ENCODE measurements at regions not wholly inside any gene's neighbourhood (a gene's known extent, or its start where the extent isn't known, plus 50 kb on each side); places are given as distances from the start of the nearest gene placed in this dataset.
A peak's percentile ranks its signal among the peaks of the same experiment; 100 is the strongest.

DNA sequence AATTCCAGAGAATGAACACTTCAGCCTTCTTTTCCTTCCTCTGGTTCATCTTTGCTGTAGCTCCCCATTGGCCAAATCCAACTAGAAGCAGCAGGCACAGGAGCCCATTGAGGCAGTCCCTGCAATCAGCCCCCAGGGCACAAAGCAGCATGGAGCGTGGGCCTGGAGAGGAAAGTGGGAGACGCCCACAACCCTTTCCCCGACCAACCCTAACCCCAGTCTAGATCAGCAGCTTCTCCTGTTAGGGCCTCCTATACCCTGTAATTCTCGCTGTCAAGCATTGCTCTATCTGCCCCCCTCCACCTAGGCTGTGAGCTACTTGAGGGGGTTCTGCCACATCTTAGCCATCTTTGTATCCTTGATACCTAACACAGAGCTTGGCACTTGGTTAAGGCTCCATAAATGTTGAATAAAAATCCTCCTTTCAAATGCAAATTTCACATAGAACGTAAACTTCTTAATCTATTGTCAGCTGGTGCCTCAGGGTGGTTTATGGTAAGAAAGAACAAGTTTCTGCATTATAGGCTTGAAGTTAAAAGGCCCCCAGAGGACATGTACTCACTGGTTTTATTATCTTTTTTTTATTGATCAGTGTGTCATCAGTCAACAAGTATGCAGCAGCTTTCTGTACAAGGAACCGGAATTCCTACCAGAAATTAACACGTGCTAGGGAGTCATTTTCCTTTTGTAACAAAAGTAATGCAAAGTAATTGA is 97.9 kb upstream of the PFN2 start:
- no peak overlapping the region for H3K27ac Mint-ChIP-seq
- ATAC-seq, result peak; percentile 52 to 58
- peaks cover 36 to 65% of the 10 kb centered on the region in 2 donors for H3K27me3 Mint-ChIP-seq
- no peaks in the 10 kb centered on the region for H3K4me1 Mint-ChIP-seq (ENCODE audit: low read depth in 2 of 2)
- no peaks in the 10 kb centered on the region for H3K9me3 Mint-ChIP-seq
- no peak for DNase-seq (ENCODE audit: low spot score)
- no peaks in the 10 kb centered on the region for H3K36me3 Mint-ChIP-seq
- H3K4me3 Mint-ChIP-seq, result no peak overlapping the region

DNA sequence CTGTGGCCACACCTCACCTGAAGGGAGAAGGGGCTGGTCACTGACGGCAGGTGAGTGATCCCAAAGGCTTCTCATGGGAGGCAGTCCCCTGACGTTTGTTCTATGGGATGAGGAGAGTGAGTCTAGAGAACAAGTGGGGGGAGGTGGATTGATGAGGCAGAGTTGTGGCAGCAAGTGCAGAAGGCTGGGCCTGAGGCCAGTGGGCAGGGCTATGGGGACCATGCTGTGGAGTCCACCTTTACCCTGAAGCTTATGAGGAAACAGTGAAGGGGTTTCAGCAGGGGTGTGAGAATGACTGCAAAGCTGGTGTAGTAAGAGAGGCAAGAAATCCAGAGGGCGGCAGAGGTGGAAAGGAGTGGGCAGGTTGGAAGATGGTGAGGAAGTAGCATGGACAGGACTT is 96.9 kb upstream of the PFN2 start:
- no peaks in the 10 kb centered on the region for H3K4me1 Mint-ChIP-seq (ENCODE audit: low read depth in 2 of 2)
- no peaks in the 10 kb centered on the region for H3K36me3 Mint-ChIP-seq
- DNase-seq (ENCODE audit: low spot score), result no peak
- no peak overlapping the region for H3K4me3 Mint-ChIP-seq
- no peak for ATAC-seq
- peaks cover 34 to 61% of the 10 kb centered on the region in 2 donors for H3K27me3 Mint-ChIP-seq
- no peaks in the 10 kb centered on the region for H3K9me3 Mint-ChIP-seq
- H3K27ac Mint-ChIP-seq, result no peak overlapping the region

DNA sequence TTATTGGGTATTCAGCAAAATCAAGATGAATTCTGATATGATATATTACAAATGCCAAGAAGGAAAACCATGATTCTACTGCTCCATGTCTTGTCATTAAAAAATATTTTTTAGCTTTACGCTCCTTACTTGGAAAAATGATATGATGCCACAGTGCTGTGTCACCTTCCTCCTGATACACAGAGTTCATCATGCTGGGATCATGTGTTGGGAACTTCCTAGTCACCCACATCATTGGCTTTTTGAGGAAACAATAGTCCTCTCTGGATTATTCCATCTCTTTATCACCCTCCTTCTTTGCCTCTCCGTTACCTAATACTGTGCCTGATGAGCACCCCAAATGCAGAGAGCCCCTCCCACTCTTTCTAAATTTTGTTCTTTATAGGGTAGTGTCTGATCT is 94.3 kb upstream of the PFN2 start:
- no peak overlapping the region for H3K27ac Mint-ChIP-seq
- H3K27me3 Mint-ChIP-seq, result peaks cover 32 to 58% of the 10 kb centered on the region in 2 donors
- no peaks in the 10 kb centered on the region for H3K36me3 Mint-ChIP-seq
- H3K9me3 Mint-ChIP-seq, result no peaks in the 10 kb centered on the region
- no peak overlapping the region for H3K4me3 Mint-ChIP-seq
- no peaks in the 10 kb centered on the region for H3K4me1 Mint-ChIP-seq (ENCODE audit: low read depth in 2 of 2)
- DNase-seq (ENCODE audit: low spot score), result no peak
- no peak for ATAC-seq

DNA sequence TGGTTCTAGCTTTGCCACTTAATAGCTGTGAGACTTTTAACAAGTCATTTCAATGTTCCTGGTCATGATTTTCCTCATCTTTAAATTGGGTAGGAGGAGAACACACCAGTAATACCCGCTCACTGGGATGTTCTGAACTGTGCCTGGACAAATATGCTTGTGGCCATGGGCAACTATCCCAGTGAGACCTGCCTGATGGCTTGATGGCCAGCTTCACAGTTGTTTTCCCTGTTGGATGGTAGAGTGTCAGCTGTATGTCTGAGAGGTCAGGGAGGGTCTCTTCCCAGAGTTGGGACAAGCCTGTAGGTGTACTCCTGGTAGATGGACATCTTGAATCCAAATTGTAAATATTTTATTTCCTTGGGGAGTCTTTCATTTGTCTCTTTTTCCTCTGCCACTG is 92.5 kb upstream of the PFN2 start:
- no peaks in the 10 kb centered on the region for H3K9me3 Mint-ChIP-seq
- H3K4me1 Mint-ChIP-seq (ENCODE audit: low read depth in 2 of 2), result no peaks in the 10 kb centered on the region
- H3K27me3 Mint-ChIP-seq, result peaks cover 26 to 51% of the 10 kb centered on the region in 2 donors
- DNase-seq (ENCODE audit: low spot score), result no peak
- H3K36me3 Mint-ChIP-seq, result no peaks in the 10 kb centered on the region
- H3K27ac Mint-ChIP-seq, result no peak overlapping the region
- peak in 1 of 2 donors; percentile 24 for ATAC-seq
- H3K4me3 Mint-ChIP-seq, result no peak overlapping the region

DNA sequence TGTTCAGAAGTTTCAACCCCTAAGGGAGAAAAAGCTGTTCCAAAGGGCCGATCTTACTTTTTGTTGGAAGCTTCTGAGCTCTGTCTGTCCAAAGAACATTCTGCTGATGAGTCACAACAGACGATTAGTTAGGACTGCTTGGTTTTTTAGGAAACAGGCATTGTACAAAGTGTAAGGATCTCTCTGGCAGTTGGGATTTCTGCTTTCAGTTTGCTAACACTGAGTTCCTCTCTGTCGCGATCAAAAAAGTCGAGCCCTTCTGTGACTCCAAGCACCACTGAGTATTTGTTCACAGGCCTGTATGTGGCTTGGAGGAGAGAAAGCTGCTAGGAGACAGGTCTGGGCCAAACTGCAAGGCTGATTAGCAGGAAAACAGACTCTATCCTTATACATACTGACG is 91.8 kb upstream of the PFN2 start:
- Mint-ChIP-seq H3K27me3 (peaks cover 19 to 44% of the 10 kb centered on the region in 2 donors), H3K4me1 (ENCODE audit: low read depth in 2 of 2) (no peaks in the 10 kb centered on the region), H3K9me3 (no peaks in the 10 kb centered on the region), H3K36me3 (no peaks in the 10 kb centered on the region), H3K27ac (no peak overlapping the region), H3K4me3 (no peak overlapping the region)
- DNase-seq (ENCODE audit: low spot score) (no peak), ATAC-seq (no peak)

DNA sequence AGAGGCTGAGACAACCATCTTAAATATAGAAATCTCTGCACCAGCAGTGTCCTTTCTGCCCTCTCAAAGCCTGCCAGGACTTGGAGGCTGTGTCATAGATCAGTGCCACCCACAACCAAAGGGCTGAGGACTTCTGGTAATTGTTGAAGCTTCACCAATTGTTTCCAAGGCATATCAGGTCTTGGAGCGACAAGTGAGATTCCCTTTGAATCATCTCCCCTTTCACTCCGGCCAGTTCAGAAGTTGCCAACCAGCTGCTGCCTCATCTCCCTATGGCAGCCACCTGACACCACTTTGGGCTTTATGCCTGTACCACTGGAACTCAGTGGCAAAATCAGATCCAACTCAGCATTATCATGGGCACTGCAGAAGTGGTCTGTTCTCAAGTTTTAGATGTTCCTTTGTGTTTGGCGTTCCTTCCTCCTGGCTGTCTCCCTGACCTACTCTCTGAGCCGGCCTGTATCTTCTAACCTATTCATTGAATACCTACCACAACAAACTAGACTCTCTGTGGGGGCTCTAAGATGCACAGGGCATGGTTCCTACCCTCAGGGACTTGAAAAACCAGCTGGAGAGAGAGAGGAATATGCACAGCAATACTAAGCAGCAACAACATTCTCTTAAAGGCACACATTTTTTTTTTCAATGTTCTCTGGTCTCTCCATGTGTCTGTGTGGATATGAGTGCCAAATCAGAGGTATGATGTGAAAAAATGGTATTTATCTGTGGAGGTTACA is 90.8 kb upstream of the PFN2 start:
- Mint-ChIP-seq H3K36me3 (no peaks in the 10 kb centered on the region), H3K9me3 (no peaks in the 10 kb centered on the region), H3K27me3 (peaks cover 12 to 36% of the 10 kb centered on the region in 2 donors), H3K4me1 (ENCODE audit: low read depth in 2 of 2) (no peaks in the 10 kb centered on the region), H3K27ac (no peak overlapping the region), H3K4me3 (no peak overlapping the region)
- ATAC-seq (no peak), DNase-seq (ENCODE audit: low spot score) (no peak)

DNA sequence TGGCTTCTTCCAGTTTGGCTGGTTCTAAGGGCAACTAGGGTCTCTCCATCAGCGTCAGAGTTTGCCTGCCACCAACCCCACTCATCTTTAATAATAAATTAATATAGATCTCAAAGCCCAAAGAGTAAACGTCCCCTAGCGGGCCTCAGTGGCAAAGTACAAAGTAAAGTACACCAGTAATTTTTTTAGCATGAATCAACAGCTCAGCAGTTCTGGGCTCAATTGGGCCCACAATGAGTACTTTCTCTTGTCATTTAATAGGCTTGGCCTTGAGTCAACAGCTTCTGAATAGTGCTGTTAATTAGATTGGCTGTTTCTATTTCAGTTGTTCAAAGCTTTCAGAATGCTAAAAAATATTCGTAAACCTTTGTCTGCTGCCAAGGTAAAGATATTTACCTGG is 89.0 kb upstream of the PFN2 start:
- Mint-ChIP-seq H3K36me3 (no peaks in the 10 kb centered on the region), H3K4me1 (ENCODE audit: low read depth in 2 of 2) (no peaks in the 10 kb centered on the region), H3K27me3 (peaks cover 13 to 36% of the 10 kb centered on the region in 2 donors), H3K4me3 (no peak overlapping the region), H3K27ac (no peak overlapping the region), H3K9me3 (no peaks in the 10 kb centered on the region)
- ATAC-seq (no peak), DNase-seq (ENCODE audit: low spot score) (no peak)

DNA sequence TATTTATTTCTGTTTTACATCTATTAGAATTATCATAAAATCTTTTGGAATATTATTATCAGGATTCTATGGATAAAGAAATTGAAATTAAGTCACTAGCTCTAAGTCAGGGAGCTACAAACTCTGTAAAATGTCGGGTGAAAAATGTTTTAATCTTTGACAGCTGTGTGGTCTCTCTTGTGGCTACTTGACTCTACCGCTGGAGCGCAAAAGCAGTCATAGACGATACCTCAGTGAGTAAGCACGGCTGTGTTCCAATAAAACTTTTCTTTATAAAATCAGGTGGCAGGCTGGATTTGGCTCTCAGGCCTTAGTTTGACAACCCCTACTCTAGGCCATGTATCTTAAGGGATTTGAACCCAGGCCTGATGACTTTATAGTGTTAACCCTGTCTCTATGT is 88.5 kb upstream of the PFN2 start:
- Mint-ChIP-seq H3K4me3 (no peak overlapping the region), H3K27me3 (peaks cover 14 to 41% of the 10 kb centered on the region in 2 donors), H3K27ac (no peak overlapping the region), H3K4me1 (ENCODE audit: low read depth in 2 of 2) (no peaks in the 10 kb centered on the region), H3K9me3 (no peaks in the 10 kb centered on the region), H3K36me3 (no peaks in the 10 kb centered on the region)
- no peak for DNase-seq (ENCODE audit: low spot score)
- ATAC-seq, result no peak

DNA sequence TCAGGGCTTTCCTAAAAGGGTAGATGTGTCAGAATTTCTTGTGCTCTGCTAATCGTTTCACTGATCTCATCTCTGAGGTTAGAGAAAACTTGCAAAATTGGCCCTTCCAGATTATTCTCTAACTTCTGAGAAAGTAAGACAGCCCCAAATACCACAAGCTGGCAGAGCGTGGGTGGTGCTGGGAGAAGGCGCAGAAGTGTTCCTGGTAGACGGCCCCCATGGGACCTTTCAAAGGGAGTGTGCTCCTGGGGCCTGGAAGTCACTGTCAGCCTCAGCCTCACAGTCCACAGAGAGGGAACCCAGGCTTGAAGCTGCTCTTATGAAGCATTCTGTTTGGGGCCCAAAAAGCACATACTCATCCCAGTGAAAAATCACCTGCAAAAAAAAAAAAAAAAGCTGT is 86.5 kb upstream of the PFN2 start:
- no peak overlapping the region for H3K27ac Mint-ChIP-seq
- ATAC-seq (peak in 1 of 2 donors; percentile 58), DNase-seq (ENCODE audit: low spot score) (no peak)
- no peaks in the 10 kb centered on the region for H3K9me3 Mint-ChIP-seq
- peaks cover 19 to 36% of the 10 kb centered on the region in 2 donors for H3K27me3 Mint-ChIP-seq
- H3K36me3 Mint-ChIP-seq, result no peaks in the 10 kb centered on the region
- H3K4me1 Mint-ChIP-seq (ENCODE audit: low read depth in 2 of 2), result no peaks in the 10 kb centered on the region
- no peak overlapping the region for H3K4me3 Mint-ChIP-seq

DNA sequence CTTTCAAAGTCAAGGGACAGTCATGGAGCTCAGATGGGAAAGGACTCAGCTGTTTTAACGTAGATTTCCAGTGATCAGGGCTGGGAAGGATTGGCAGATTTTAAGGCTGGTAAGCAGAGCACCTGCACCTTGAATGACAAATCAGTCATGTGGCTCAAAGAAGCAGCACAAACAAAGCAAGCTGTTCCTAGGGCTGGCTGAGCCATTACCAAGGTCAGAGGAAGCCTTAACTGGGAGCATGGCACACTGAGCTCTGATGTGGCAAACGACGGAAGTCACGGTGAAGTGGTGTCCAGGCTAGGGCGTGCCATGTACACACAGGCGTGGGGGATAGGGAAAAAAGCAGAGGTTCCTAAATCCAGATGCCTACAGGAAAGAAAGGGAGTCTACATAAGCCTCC is 84.6 kb upstream of the PFN2 start:
- ATAC-seq (no peak), DNase-seq (ENCODE audit: low spot score) (no peak)
- Mint-ChIP-seq H3K4me1 (ENCODE audit: low read depth in 2 of 2) (no peaks in the 10 kb centered on the region), H3K4me3 (no peak overlapping the region), H3K27me3 (peaks cover 14 to 32% of the 10 kb centered on the region in 2 donors), H3K27ac (no peak overlapping the region), H3K9me3 (no peaks in the 10 kb centered on the region), H3K36me3 (no peaks in the 10 kb centered on the region)

DNA sequence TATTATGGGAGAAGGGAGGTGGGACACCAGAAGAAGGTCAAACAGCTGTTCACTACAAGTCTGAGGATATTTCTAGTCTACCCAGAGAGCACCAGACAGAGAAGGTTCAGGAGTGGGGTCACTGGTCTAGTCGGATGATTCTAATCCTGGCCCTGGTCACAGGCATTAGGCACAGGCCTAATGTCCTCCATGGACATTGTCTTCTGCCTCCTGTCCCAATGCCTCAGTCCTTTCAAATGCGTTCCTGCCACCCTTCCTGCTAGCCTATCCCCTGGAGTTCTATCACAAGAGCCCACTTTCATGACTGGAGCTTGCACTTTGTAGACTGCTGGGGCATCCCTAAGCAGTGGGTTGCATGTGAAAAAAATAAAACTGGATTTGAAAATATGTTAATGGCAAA is 83.9 kb upstream of the PFN2 start:
- H3K4me1 Mint-ChIP-seq (ENCODE audit: low read depth in 2 of 2), result no peaks in the 10 kb centered on the region
- H3K36me3 Mint-ChIP-seq, result no peaks in the 10 kb centered on the region
- H3K27ac Mint-ChIP-seq, result no peak overlapping the region
- H3K9me3 Mint-ChIP-seq, result no peaks in the 10 kb centered on the region
- ATAC-seq (no peak), DNase-seq (ENCODE audit: low spot score) (no peak)
- H3K4me3 Mint-ChIP-seq, result no peak overlapping the region
- H3K27me3 Mint-ChIP-seq, result peaks cover 12 to 29% of the 10 kb centered on the region in 2 donors

DNA sequence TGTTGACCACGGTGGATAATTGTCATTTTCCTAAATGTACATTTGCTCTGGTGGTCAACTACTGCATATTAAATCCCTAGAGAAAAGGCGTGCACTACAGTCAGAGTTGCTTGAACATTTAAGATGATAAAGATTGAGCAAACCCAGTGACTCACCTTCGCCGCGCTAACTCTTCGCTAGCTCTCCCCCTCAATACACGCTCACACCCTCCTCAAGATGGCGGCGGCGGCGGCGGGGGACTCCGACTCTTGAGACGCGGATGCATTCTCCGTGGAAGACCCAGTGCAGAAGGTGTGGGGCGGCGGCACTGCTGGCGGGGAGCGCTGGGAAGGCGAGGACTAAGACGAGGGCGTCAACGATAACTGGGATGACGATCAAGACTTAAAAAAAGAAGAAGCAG is 79.8 kb upstream of the PFN2 start:
- no peaks in the 10 kb centered on the region for H3K36me3 Mint-ChIP-seq
- no peak overlapping the region for H3K27ac Mint-ChIP-seq
- no peak for ATAC-seq
- H3K4me1 Mint-ChIP-seq (ENCODE audit: low read depth in 2 of 2), result no peaks in the 10 kb centered on the region
- H3K9me3 Mint-ChIP-seq, result no peaks in the 10 kb centered on the region
- H3K27me3 Mint-ChIP-seq, result peaks cover 17 to 23% of the 10 kb centered on the region in 2 donors
- DNase-seq (ENCODE audit: low spot score), result no peak
- no peak overlapping the region for H3K4me3 Mint-ChIP-seq

DNA sequence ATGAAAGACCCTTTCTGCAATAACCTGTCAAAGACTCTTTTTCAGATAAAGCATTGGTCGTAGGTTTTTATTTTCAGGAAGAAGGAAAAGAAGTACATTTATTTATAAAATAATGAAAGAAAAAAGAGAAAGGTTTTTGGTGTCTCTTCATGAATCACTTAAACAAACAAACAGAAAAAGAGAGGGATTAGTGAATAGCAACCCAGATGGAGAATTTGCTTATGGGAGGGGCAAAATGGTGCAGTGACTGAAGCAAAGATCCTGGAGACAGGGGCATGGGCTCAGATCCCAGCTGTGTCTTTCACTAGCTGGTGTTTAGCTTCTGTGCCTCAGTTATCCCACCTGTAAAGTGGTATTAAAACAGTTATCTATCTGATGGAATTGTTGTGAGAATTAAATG is 78.6 kb upstream of the PFN2 start:
- no peak for ATAC-seq
- Mint-ChIP-seq H3K27me3 (peaks cover 10 to 13% of the 10 kb centered on the region in 2 donors), H3K4me3 (no peak overlapping the region), H3K36me3 (no peaks in the 10 kb centered on the region), H3K9me3 (no peaks in the 10 kb centered on the region), H3K27ac (no peak overlapping the region), H3K4me1 (ENCODE audit: low read depth in 2 of 2) (no peaks in the 10 kb centered on the region)
- DNase-seq (ENCODE audit: low spot score), result no peak

DNA sequence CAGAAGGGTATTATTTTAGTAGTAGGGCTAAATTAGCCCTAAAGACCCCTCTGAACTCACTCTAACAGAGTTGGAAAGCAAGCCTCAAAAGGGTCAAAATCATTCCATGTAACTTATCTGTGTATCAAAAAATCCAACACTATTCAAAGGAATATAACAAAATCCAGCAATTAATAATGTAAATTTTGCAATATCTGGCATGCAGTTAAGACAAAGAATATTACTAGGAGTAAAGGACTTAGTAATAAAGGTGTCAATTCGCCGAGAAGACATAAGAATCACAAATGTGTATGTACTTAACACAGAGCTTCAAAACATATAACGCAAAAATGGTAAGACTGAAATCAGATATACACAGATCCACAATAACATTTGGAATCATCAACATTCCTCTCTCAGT is 71.2 kb upstream of the PFN2 start:
- ATAC-seq (no peak), DNase-seq (ENCODE audit: low spot score) (no peak)
- Mint-ChIP-seq H3K36me3 (peaks cover 6% of the 10 kb centered on the region), H3K27ac (no peak overlapping the region), H3K27me3 (peaks cover 15 to 27% of the 10 kb centered on the region in 2 donors), H3K9me3 (peaks cover 8% of the 10 kb centered on the region), H3K4me1 (ENCODE audit: low read depth in 2 of 2) (no peaks in the 10 kb centered on the region), H3K4me3 (no peak overlapping the region)
